Vagina (tissue), 2 donors: ENCODE measurements at regions not wholly inside any gene's neighbourhood (a gene's known extent, or its start where the extent isn't known, plus 50 kb on each side); places are given as distances from the start of the nearest gene placed in this dataset.

Experiments used
- POLR2A ChIP-seq, 2 donors: fragments of 450-650 bp; IDR thresholded peaks; one replicate each; pipeline ENCODE4 v1.6.1; 2017; ENCODE audit warnings: antibody characterized with exemption in 2 of 2, mild to moderate bottlenecking in 2 of 2, moderate library complexity in 2 of 2
- TF ChIP-seq, protein P1 (sequence below), 3 experiments: fragments of 450-650 bp in 2 of 3; fragments of 200-600 bp in 1 of 3; sonication (generic) in 1 of 3; IDR thresholded peaks; one replicate each; pipeline ENCODE4 v1.5.1; 2017 to 2019; ENCODE audit warnings: antibody characterized with exemption in 3 of 3, mild to moderate bottlenecking in 2 of 3, moderate library complexity in 2 of 3

DNA sequence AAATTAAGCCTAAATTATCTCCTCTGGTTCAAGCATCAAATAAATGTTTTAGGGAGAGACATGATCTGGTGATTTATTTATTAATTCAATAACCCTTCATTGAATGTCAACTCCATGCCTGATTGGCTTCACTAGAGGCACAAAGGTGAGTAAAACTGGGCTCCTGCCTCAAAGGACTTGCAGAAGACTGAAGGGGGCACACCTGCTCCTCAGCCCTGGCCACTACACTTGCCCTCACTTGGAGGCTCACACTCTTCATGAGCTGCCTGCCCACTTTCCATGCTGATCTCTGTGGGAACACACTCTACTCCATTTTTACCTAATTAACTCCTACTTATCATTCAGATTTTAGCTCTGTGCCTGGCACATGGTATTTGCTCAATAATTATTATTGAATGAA, 84.4 kb upstream of the KCNMB2 start:
- TF ChIP-seq, protein P1, sequence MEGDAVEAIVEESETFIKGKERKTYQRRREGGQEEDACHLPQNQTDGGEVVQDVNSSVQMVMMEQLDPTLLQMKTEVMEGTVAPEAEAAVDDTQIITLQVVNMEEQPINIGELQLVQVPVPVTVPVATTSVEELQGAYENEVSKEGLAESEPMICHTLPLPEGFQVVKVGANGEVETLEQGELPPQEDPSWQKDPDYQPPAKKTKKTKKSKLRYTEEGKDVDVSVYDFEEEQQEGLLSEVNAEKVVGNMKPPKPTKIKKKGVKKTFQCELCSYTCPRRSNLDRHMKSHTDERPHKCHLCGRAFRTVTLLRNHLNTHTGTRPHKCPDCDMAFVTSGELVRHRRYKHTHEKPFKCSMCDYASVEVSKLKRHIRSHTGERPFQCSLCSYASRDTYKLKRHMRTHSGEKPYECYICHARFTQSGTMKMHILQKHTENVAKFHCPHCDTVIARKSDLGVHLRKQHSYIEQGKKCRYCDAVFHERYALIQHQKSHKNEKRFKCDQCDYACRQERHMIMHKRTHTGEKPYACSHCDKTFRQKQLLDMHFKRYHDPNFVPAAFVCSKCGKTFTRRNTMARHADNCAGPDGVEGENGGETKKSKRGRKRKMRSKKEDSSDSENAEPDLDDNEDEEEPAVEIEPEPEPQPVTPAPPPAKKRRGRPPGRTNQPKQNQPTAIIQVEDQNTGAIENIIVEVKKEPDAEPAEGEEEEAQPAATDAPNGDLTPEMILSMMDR (IDR thresholded peaks at IDR 0.05), result no peak
- no peak for TF ChIP-seq POLR2A (IDR thresholded peaks at IDR 0.05)
